ENCODE measurements at regions not wholly inside any gene's neighbourhood (a gene's known extent, or its start where the extent isn't known, plus 50 kb on each side); places are given as distances from the start of the nearest gene placed in this dataset.

- no peak for TF ChIP-seq REST (IDR thresholded peaks at IDR 0.05; ENCODE audit: low read depth)
- no peak for TF ChIP-seq FOXM1 (IDR thresholded peaks at IDR 0.05; ENCODE audit: borderline replicate concordance, low read depth)
- no peak for TF ChIP-seq CEBPB (IDR thresholded peaks at IDR 0.05)
- no peak for TF ChIP-seq TAF1 (IDR thresholded peaks at IDR 0.05; ENCODE audit: low read depth)
- no peak for TF ChIP-seq RAD21 (IDR thresholded peaks at IDR 0.05; ENCODE audit: low read depth)
- no peak for TF ChIP-seq CREB1 (IDR thresholded peaks at IDR 0.05; ENCODE audit: low read depth)
- TF ChIP-seq ZBTB7A (IDR thresholded peaks at IDR 0.05; ENCODE audit: low read depth): no peak
- no peak for TF ChIP-seq YY1 (IDR thresholded peaks at IDR 0.05; ENCODE audit: low read depth)
- TF ChIP-seq TEAD4 (IDR thresholded peaks at IDR 0.05): no peak
- TF ChIP-seq NFIC (IDR thresholded peaks at IDR 0.05): no peak
- TF ChIP-seq TCF12 (IDR thresholded peaks at IDR 0.05; ENCODE audit: low read depth): no peak
- no peak for TF ChIP-seq USF1 (IDR thresholded peaks at IDR 0.05)
- no peak for TF ChIP-seq EGR1 (IDR thresholded peaks at IDR 0.05)
- TF ChIP-seq, protein P1, sequence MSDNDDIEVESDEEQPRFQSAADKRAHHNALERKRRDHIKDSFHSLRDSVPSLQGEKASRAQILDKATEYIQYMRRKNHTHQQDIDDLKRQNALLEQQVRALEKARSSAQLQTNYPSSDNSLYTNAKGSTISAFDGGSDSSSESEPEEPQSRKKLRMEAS (IDR thresholded peaks at IDR 0.05): no peak
- no peak for TF ChIP-seq EP300 (IDR thresholded peaks at IDR 0.05; ENCODE audit: borderline replicate concordance)
Observed at GRCh38 chr5:1732238-1732941, 67.2 kb downstream of the MRPL36 start.

- TF ChIP-seq CEBPB (IDR thresholded peaks at IDR 0.05): no peak
- TF ChIP-seq ZBTB7A (IDR thresholded peaks at IDR 0.05; ENCODE audit: low read depth): no peak
- no peak for TF ChIP-seq TCF12 (IDR thresholded peaks at IDR 0.05; ENCODE audit: low read depth)
- no peak for TF ChIP-seq REST (IDR thresholded peaks at IDR 0.05; ENCODE audit: low read depth)
- TF ChIP-seq NFIC (IDR thresholded peaks at IDR 0.05): no peak
- TF ChIP-seq TAF1 (IDR thresholded peaks at IDR 0.05; ENCODE audit: low read depth): no peak
Observed at GRCh38 chr5:1731091-1731639, 68.5 kb downstream of the MRPL36 start.

DNA sequence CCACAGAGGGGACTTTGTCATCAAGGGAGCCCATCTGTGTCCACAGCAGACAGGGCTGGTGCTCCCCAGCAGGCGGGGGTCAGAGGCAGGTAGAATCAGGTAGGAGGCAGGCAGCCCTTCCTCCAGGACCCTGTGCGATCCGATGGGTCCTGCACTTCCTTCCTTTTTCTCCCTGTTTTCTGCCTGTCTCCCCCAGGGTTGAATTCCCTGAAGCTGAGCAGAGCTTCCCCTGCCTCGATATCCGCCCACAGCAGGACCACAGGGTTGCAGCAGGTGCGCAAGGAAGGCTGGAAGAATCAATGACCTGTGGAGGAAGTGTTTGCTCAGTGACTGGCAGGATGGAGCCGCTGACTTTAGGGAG is 69.2 kb downstream of the MRPL36 start:
- TF ChIP-seq CEBPB (IDR thresholded peaks at IDR 0.05) (no peak), USF1 (IDR thresholded peaks at IDR 0.05) (no peak), RAD21 (IDR thresholded peaks at IDR 0.05; ENCODE audit: low read depth) (no peak), TEAD4 (IDR thresholded peaks at IDR 0.05) (no peak), NFIC (IDR thresholded peaks at IDR 0.05) (no peak), FOXM1 (IDR thresholded peaks at IDR 0.05; ENCODE audit: borderline replicate concordance, low read depth) (no peak), CREB1 (IDR thresholded peaks at IDR 0.05; ENCODE audit: low read depth) (no peak), YY1 (IDR thresholded peaks at IDR 0.05; ENCODE audit: low read depth) (no peak)

GRCh38 chr5:1729641-1730486 is 69.8 kb downstream of the MRPL36 start:
- TF ChIP-seq RAD21 (IDR thresholded peaks at IDR 0.05; ENCODE audit: low read depth): no peak
- no peak for TF ChIP-seq EP300 (IDR thresholded peaks at IDR 0.05; ENCODE audit: borderline replicate concordance)
- no peak for TF ChIP-seq TEAD4 (IDR thresholded peaks at IDR 0.05)
- no peak for TF ChIP-seq TCF12 (IDR thresholded peaks at IDR 0.05; ENCODE audit: low read depth)
- no peak for TF ChIP-seq EGR1 (IDR thresholded peaks at IDR 0.05)
- no peak for TF ChIP-seq TAF1 (IDR thresholded peaks at IDR 0.05; ENCODE audit: low read depth)
- TF ChIP-seq CEBPB (IDR thresholded peaks at IDR 0.05): no peak
- TF ChIP-seq CREB1 (IDR thresholded peaks at IDR 0.05; ENCODE audit: low read depth): no peak
- no peak for TF ChIP-seq ZBTB7A (IDR thresholded peaks at IDR 0.05; ENCODE audit: low read depth)
- no peak for TF ChIP-seq YY1 (IDR thresholded peaks at IDR 0.05; ENCODE audit: low read depth)
- TF ChIP-seq, protein P1 (IDR thresholded peaks at IDR 0.05): no peak
- TF ChIP-seq FOXM1 (IDR thresholded peaks at IDR 0.05; ENCODE audit: borderline replicate concordance, low read depth): no peak
- TF ChIP-seq NFIC (IDR thresholded peaks at IDR 0.05): no peak
- TF ChIP-seq USF1 (IDR thresholded peaks at IDR 0.05): no peak
- no peak for TF ChIP-seq REST (IDR thresholded peaks at IDR 0.05; ENCODE audit: low read depth)
